Middle frontal gyrus (tissue), 1 donor: ENCODE measurements at regions not wholly inside any gene's neighbourhood (a gene's known extent, or its start where the extent isn't known, plus 50 kb on each side); places are given as distances from the start of the nearest gene placed in this dataset.

Experiments
- DNase-seq: peaks from one replicate; pipeline ENCODE4 v3.0.0-alpha.2; 2015; ENCODE audit warnings: low spot score; ENCODE audit errors: extremely low spot score

GRCh38 chr3:86733257-86733656 lies 257.7 kb downstream of the VGLL3 start:
- DNase-seq: no peak

GRCh38 chr3:86731501-86731901 lies 259.4 kb downstream of the VGLL3 start:
- no peak for DNase-seq

DNA sequence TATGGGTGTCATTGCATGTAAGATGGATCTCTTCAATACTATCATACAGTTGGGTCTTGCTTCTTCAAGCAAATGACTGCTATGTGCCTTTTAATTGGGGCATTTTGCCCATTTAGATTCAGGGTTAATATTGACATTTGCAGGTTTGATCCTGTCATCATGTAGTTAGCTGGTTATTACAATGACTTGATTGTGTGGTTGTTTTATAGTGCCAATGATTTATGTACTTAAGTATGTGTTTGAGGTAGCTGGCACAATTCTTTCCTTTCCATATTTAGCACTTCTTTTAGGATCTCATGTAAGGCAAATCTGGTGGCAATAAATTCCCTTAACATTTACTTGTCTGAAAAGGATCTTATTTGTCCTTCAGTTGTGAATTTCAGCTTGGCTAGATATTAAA lies 267.5 kb downstream of the VGLL3 start:
- no peak for DNase-seq

DNA sequence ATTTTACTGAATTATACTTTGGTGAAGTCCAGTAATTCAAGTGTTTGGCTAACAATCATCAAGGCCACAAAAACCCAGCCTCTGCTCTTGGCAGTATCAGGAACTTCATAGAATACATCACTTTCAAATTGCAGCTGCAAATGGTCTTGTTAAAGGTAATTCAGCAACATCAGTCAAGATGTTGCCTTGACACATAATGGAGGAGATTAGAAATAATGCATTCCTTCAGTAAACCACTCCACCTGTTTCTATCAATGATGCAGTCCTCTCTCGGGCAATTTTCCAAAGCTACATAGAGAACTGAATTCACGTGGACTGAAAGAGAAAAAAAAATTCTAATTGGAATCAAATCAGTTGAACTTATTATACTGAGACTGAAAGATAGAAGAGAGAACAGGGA lies 279.3 kb downstream of the VGLL3 start:
- no peak for DNase-seq

DNA sequence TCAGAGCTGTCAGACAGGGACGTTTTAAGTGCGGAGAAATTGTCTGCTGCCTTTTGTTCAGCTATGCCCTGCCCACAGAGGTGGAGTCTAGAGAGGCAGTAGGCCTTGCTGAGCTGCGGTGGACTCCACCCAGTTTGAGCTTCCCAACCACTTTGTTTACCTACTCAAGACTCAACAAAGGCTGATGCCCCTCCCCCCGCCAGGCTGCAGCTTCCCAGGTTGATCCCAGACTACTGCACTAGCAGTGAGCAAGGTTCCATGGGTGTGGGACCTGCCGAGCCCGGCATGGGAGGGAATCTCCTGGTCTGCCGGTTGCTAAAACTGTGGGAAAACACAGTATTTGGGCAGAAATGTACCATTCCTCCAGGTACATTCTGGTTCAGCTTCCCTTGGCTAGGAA lies 282.1 kb downstream of the VGLL3 start:
- DNase-seq: no peak

DNA sequence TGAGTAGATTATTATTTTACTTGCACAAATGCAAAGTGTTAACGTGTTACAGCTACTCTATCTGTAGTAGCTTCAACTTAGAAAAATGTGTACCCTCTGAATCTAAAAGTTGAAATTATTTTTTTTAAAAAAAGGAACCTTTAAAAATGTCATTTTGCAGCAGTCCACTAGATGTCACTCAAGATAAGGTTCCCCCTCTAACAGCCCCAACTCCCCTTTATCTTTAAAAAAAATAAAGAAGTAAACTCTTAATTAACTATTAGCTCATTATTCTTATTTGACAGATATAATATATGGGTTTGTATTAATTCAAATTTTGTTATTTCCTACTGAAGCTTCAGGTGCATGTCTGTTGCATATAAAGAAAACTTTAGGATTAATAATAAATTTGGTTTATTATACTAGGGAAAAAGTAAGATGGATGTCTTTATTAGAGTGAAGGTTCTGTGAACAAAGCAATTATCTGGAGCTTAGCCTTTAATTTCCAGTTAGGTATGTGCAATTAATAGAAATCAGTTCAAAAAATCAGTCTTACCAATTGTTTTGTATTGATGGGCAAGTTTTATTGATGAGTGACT lies 288.5 kb downstream of the VGLL3 start:
- no peak for DNase-seq

GRCh38 chr3:86695752-86696151 lies 295.2 kb downstream of the VGLL3 start:
- no peak for DNase-seq

DNA sequence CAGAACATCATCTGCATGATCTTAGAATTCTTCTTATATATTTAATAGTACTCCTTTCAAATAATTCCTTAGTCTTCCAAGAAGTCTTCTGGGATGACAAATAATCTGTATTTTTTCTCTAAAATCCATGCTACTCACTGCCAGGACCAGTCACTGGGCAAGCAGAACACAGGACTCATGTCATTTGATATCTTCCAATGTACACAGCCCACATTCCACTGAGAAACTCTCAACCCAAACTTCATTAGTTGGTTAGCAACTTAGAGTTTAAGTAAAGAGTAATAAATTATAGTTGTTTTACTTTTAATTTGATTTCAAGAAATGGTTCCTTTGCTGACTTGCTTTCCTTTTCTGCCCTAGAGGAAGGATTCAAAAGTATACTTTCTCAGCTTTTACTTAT lies 317.0 kb downstream of the VGLL3 start:
- no peak for DNase-seq

GRCh38 chr3:86661817-86662216 lies 329.1 kb downstream of the VGLL3 start:
- DNase-seq: no peak

DNA sequence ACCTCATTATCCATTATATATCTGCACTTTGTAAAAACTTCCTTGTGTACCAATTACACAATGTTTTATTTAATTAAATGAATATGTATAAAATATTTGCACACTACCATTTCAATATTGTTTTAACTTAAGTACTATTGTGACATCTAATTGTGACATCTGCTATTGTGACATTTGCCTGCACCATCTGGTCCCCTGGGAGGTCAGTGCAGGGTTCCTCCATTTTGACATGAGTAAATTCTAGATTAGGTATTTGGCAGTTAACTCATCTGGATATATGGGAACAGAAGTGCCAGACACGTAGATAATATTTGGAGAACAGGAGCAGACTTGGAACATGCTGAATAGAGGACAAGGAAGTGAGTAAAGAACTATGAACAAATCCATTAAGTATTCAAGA lies 332.1 kb downstream of the VGLL3 start:
- no peak for DNase-seq

DNA sequence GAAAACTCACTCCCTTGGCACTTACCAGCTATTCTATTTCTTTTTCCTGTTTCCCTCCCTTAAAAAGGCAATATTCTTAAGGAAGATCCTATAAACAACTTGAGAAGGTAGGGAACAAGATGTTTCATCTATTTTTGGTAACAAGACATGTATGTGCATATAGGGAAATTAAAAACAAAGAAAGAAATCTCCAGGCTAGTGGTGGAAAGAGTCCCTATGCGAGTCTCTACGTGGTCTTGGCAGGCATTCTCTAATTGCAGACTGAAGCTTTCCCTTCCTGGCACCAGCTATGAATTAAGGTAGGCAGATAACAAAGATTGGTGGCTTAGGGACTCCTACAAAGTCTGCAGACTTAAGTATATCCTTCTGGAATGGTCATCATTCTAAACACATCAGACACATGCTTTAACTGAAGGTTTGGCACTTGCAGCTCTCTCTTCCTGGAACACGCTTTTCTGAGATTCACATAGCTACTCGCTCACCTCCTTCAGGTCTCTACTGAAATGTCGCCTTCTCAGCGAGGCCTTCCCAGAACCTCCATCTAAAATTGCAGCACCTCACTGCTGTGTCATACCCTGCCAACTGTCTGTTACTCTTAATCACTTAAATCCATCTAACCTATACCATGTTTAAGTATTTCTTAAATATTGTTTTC lies 336.0 kb downstream of the VGLL3 start:
- DNase-seq: no peak

GRCh38 chr3:86653661-86654205 lies 337.2 kb downstream of the VGLL3 start:
- no peak for DNase-seq

DNA sequence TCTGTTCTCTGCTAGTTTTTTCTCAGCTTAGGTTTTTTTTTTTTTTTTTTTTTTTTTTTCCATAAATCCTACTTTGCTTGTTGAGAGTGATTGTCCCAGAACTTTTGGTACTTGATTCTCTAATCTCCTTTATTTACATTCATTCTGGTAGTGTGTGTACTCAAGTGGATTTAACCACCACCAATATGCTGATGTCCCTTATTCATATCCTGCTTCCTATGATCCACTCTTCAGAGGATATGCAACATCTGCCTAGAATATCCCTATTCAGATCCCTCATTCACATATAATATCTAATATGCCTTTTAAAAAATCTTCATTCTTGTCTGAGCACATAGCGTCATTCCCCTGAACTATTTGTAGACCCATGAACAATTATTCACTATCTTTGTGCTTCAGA lies 342.9 kb downstream of the VGLL3 start:
- no peak for DNase-seq

- DNase-seq: no peak
These were observed 345.2 kb downstream of the VGLL3 start for GRCh38 chr3:86645756-86646155.

DNA sequence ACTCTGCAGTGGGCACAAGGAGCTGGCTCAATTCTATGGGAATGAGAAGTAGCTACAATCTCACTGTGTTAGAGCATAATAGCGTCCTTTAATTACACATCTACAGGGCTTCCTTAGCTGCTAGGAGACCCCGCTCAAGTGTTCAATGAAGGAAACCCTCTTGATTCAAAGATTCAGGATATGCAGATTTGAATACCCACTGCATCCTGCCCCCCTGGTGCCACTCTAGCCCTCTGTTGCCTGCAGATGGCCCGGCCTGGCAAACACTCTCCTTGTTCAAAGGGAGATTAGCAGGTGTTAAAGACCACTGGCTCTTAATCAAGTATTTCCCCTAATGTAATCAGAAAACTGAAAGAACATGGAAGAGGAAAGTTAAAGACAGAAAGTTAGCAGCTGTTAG lies 356.6 kb downstream of the VGLL3 start:
- DNase-seq: no peak

DNA sequence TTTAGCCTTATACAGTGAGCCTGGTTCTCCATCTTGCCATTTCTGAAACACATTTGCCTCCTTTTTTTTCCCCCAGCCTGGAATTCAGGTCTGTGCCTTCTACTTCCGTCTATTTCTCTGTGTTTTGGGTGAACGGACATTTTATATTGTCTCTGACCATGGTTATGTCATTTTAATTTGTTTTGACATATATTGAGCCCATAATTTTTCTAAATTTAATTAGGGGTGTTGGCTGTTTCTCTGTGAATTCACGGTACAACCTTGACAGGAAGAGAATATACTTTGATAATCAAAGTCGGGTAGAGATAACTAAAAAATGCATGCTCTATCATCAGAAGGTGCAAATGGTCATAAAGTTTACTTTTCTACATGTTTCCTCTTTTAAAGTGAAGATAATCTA lies 361.4 kb downstream of the VGLL3 start:
- no peak for DNase-seq

- no peak for DNase-seq
These were observed 366.8 kb downstream of the VGLL3 start for GRCh38 chr3:86624192-86624591.

GRCh38 chr3:86618706-86619105 lies 372.2 kb downstream of the VGLL3 start:
- no peak for DNase-seq

GRCh38 chr3:86605166-86605565 lies 385.8 kb downstream of the VGLL3 start:
- no peak for DNase-seq

DNA sequence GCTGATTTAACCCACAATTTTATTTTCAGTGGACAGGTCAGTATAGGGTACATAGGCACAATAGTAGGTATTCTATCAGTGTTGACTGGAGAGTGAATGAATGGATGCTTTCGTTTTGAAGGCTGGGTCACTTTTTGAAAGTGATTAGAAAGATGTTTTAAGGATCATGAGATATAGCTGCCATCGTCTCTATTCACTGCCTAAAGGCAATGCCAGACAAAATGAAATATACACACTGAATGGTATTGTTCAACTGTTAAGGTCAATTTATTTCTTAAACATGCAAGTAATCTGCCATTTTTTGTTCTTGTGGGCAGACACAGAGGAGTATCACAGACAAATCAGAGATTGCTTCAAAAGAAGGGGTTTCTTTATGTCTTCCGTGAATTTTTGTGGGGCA lies 395.3 kb downstream of the VGLL3 start:
- DNase-seq: no peak

DNA sequence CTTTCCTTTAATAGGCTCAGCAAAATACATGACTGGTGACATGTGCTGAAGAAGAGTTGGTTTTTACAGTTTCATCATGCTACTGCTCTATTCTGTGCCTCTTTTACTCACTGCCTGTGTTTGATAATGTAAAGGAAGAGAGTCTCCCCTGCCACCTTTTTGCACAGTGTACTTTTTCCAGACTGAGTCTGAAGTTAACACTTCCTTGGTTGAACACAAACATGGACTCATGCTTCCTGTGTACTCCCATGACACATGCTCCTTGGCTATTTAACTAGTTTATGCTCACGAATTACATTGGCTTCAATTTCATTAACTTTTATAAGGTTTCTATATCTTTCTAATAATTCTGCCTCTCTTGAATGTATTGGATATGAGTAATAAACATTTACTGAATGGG lies 396.1 kb downstream of the VGLL3 start:
- DNase-seq: no peak

DNA sequence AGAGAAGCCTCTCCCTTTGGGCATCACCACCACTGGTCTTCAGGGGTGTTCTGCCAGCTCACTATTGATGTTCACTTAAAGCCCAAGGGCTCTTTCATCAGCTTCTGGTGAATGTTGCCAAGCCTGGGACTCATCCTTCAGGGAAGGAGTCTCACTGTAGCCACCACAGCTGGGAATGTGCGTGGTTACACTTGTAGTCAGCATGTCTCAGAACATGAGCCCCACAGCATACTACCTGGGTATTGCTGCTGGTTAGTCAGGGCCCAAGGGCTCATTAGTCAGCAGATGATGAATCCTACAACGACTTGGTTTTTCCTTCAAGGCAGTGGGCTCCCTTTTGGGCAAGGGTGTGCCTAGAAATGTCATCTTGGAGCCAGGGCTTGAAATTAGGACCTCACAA lies 412.9 kb downstream of the VGLL3 start:
- DNase-seq: no peak

GRCh38 chr3:86563400-86563970 lies 427.5 kb downstream of the VGLL3 start:
- DNase-seq: peak; percentile 54
